ENCODE measurements at regions not wholly inside any gene's neighbourhood (a gene's known extent, or its start where the extent isn't known, plus 50 kb on each side); places are given as distances from the start of the nearest gene placed in this dataset.

- TF ChIP-seq SIN3A (IDR thresholded peaks at IDR 0.05; ENCODE audit: low read depth) = no peak
- TF ChIP-seq POLR2A (IDR thresholded peaks at IDR 0.05; ENCODE audit: borderline replicate concordance, extremely low read depth, insufficient read depth, insufficient read length) = no peak
- TF ChIP-seq POLR2AphosphoS5 (IDR thresholded peaks at IDR 0.05; ENCODE audit: low read depth, low read length) = no peak
- TF ChIP-seq RAD21 (IDR thresholded peaks at IDR 0.05; ENCODE audit: low read depth) = no peak
- TF ChIP-seq EZH2phosphoT487 (IDR thresholded peaks at IDR 0.05; ENCODE audit: borderline replicate concordance) = no peak
- no peak for TF ChIP-seq ZBTB33 (IDR thresholded peaks at IDR 0.05; ENCODE audit: extremely low read depth, insufficient replicate concordance, low read length)
Measured at GRCh38 chr11:134719397-134719796, 307.4 kb upstream of the B3GAT1 start (continued).

- ChIA-PET RAD21 (ENCODE audit: low non-redundant PET in 1 of 2, low total read pairs in 2 of 2, uncharacterized antibody in 2 of 2, unreplicated experiment in 2 of 2) (no interaction called here), CTCF (no interaction called here), POLR2A (no interaction called here)
- intact Hi-C loops (cut with micrococcal nuclease) = no loop called here
- ATAC-seq (no peak), DNase-seq (ENCODE audit: low read depth, low spot score) (no peak)
- Histone ChIP-seq H2AFZ (ENCODE audit: low read depth, low read length, poor library complexity, severe bottlenecking) (no peak overlapping the region), H3K4me3 (replicated peaks in 1 of 2; ENCODE audit: low read depth in 1 of 2, low read length in 2 of 2) (no peak overlapping the region), H3K4me1 (ENCODE audit: control insufficient read depth in 1 of 2, insufficient read depth in 2 of 2, low read length in 2 of 2) (no peaks in the 10 kb centered on the region), H3K9me2 (ENCODE audit: insufficient read depth) (no peaks in the 10 kb centered on the region), H4K20me1 (ENCODE audit: insufficient read depth) (no peaks in the 10 kb centered on the region), H3K79me2 (ENCODE audit: insufficient read depth, low read length) (no peaks in the 10 kb centered on the region), H3K4me2 (ENCODE audit: low read length) (no peak overlapping the region), H3K27me3 (ENCODE audit: insufficient read depth, low read length) (peaks cover 63% of the 10 kb centered on the region), H3K9me3 (ENCODE audit: control insufficient read depth in 1 of 2, insufficient read depth in 1 of 2, low read depth in 1 of 2, low read length in 2 of 2) (no peaks in the 10 kb centered on the region), H3K27ac (ENCODE audit: low read depth, low read length) (no peak overlapping the region), H3K9ac (ENCODE audit: low read length) (no peak overlapping the region), H3K36me3 (ENCODE audit: control insufficient read depth in 1 of 2, insufficient read depth in 2 of 2, low read length in 2 of 2) (no peaks in the 10 kb centered on the region)
- no TSS peak for BruUV-seq (replicated peaks)
- TF ChIP-seq EZH2phosphoT487 (IDR thresholded peaks at IDR 0.05; ENCODE audit: borderline replicate concordance) (0 out of 2 replicates have a peak, but pooled peaks have one; percentile 1), EZH2 (IDR thresholded peaks at IDR 0.05) (no peak)
Measured at GRCh38 chr11:134716582-134716981, 304.5 kb upstream of the B3GAT1 start.

Measured in HCT116 (cell line).